GM19238 (cell line): ENCODE measurements at regions not wholly inside any gene's neighbourhood (a gene's known extent, or its start where the extent isn't known, plus 50 kb on each side); places are given as distances from the start of the nearest gene placed in this dataset.

Experiments used
- DNase-seq: peaks from one replicate; pipeline ENCODE4 v3.0.0; 2011; ENCODE audit warnings: low spot score; ENCODE audit not compliant: insufficient read length

DNA sequence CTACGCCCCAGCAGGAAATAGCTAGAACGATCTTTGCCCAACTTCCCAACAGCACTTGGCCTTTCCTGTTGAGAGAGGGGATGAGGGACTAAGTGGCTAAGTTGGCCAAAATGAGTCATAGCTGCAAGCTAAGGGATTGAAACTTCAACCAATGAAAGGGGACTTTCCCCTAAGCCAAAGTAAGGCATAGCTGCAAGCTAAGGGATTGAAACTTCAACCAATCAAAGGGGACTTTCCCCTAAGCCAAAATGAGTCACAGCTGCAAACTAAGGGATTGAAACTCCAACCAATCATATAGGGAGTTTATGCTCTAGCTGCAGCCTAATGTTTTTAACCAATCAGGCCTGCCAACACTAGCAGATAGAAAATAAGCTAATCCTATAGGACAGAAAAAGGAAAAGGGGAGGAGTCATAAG, 100.5 kb upstream of the SSTR1 start:
- no peak for DNase-seq

DNA sequence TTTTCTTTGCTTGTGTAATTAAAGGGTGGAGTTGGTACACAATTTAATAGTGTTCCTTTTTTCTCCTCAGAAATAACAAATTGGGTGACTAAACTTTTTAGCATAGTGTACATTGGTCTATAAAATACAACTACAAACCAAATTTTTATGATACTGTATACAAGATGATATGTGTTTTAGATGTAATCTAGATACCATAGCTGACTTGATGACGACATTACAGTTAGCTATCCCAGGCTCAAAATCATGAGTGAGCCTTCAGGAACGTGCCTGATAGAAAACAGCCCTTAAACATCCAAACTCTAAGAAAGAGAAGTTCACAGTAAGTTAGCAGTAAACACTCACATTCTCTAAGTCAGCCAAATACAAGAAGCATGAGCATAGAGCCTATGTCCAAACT, 99.0 kb upstream of the SSTR1 start:
- no peak for DNase-seq

GRCh38 chr14:38110258-38110657, 97.4 kb upstream of the SSTR1 start:
- DNase-seq, result no peak

- no peak for DNase-seq
Measured at GRCh38 chr14:38111046-38111445, 96.7 kb upstream of the SSTR1 start.

DNA sequence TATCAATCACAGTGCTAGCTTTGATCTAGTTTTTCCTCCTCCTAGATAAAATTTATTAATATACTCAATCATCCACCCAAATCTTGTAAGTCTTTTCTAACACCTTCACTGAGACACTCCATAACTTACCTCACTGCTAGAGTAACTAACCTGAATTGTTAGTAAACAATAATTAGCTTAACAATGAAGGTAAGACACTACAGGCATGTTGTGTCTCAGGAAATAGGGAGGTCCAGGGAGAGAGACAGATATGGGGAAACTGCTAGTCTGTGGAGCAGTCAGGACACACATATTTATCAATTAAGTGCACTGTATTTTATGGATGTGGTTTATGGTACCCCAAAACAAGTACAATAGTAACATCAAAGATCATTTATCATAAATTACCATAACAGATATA, 94.2 kb upstream of the SSTR1 start:
- DNase-seq, result no peak

GRCh38 chr14:38116895-38117294, 90.8 kb upstream of the SSTR1 start:
- DNase-seq, result no peak

GRCh38 chr14:38120109-38120508, 87.6 kb upstream of the SSTR1 start:
- no peak for DNase-seq

DNA sequence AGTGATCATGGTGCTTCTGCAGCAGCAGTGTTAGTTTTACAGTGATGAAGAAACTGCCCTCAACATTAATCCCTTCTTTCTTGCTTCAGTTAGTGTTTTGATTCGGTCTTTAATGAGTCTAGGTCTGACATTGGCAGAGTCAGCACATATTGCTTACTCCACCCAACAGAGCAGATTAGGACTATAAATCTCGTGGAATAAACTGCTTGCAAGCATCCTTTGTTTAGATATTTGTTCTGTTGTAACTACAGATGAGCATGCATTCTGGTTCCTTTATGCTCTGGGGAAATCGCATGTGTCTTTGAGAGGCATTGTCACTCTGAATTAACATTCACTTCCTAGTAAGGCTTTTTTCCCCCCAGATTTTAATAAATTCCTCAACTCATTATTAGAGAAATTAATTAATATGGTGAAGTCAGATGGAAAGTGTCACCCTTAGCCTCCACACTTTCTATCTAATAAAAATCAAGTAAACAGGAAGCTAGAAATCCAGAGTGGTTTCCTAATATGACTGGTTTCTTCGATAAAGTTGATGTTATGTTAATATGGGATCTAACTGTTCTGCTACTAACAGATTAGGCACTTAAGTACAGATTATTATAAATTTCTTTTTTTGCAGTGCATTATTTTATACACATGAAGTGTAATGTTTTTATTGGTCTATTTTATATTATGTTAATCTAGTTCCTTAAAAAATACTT, 86.2 kb upstream of the SSTR1 start:
- no peak for DNase-seq

DNA sequence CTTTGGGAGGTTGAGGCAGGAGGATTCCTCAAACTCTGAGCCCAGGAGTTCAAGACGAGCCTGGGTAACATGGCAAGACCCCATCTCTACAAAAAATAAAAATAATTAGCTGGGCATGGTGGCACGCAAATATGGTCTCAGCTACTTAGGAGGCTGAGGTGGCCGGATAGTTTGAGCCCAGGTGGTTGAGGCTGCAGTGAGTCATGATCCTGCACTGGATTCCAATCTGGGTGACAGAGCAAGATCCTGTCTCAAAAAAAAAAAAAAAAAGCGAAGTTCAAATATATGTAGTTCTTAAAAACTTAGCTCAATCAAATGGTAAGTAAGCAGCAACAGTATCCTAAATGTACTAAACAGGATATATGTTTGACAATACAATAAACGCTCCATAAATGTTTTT, 85.5 kb upstream of the SSTR1 start:
- DNase-seq, result no peak

- DNase-seq, result no peak
Measured at GRCh38 chr14:38124506-38124905, 83.2 kb upstream of the SSTR1 start.

DNA sequence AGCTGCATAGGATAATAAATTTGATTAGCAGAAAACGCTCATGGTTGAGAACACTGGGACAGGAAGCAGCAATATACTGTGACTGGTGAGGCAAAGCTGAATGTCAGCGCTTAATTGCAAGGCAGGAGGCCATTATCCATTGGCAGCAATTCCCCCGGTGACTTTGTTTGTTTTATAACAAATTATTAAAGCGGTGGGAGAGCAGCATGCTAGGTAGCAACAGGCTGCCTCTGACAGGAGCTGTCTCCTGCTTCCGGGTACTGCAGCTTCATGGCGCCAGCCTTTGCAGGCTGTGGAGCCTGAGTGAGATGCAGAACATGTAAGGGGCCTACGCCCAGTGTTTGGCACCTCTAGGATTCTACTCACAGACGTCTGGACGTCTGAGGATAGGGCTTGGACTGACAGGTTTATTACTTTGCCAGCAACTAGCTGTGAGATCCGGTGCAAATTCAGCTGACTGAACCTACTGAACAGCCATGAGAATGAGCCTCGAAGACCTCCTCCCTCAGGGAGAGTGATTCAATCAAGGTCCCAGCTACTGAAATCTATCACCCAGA, 82.1 kb upstream of the SSTR1 start:
- no peak for DNase-seq

GRCh38 chr14:38127356-38127755, 80.3 kb upstream of the SSTR1 start:
- no peak for DNase-seq

DNA sequence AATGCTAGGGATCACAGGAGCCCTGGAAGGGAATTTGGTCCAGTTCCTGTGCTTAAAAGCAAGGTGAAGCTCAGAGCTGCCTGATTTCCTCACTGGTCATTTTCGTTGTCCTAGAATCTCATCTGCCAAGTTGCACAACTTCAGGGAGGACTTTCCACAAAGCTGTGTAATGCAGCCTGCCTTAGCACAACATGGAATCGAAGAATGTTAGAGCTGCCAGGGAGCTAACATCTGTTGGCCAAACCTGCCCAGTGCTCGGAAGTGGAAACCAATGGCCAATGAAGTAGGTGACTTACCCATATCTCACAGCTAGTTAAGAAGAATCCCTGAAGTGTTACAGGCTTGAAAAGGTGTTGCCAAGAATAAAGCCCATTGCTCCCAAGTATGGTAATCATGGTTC, 79.9 kb upstream of the SSTR1 start:
- DNase-seq, result no peak

- no peak for DNase-seq
Measured at GRCh38 chr14:38128640-38129039, 79.1 kb upstream of the SSTR1 start.

DNA sequence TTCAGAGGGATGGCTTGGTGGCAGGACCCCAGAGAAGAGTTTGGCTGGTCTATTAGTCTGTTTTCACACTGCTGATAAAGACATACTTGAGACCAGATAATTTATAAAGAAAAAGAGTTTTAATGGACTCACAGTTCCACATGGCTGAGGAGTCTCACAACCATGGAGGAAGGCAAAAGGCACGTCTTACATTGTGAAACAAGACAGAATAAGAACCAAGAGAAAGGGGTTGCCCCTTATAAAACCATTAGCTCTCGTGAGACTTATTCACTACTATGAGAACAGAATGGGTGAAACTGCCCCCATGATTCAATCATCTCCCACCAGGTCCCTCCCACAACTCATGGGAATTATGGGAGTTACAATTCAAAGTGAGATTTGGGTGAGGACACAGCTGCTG, 78.5 kb upstream of the SSTR1 start:
- no peak for DNase-seq

DNA sequence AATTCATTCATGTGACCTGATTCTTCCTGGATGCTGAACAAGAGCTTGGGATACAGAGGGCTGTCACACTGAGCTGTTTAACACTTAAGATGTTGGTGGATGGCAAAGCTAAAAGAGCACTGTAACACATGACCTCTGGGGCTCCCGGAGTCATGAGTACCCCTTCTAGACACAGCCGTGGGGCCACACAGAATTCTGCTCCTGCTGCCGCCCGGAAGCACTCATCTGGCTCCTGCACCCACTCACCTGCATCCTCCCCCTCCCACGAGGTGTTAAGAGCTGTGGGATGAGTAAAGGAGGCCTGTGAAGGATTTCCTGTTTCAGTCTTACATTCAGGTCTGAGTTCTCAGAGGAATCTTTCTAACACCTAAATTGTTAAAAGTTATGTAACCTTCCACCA, 78.0 kb upstream of the SSTR1 start:
- DNase-seq, result no peak

- DNase-seq, result no peak
Measured at GRCh38 chr14:38134416-38135030, 73.2 kb upstream of the SSTR1 start.

DNA sequence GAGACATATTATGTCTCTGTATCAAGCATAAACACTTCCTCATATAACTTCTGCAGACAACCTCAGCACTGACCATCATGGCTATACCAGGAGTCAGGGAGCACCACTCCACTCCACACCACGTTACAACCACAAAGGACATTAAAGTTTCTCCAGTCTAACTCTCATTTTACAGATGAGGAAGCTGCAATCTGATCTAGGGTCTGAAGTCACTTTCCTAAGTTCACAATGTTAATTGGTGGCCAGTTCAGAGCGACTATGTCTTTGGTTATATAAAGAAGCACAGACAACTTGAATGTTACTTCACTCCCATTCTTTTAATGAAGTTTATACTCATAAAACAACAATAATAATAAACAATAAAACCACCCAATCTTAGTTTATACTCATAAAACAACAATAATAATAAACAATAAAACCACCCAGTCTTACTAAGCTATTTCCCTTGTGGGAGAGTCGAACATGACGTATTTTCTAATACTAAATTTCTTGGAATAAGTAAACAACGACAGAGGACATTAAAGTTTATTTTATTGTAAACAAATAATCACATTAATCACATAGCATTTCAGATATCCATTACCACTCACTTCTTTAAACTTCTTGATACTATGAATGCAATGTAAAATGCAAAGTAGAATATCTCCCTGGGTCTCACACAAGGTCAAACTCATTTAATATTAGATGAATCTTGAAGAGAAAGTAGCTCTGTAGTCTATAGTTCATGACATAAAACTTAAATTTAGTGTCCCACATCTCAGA, 72.4 kb upstream of the SSTR1 start:
- DNase-seq, result no peak

DNA sequence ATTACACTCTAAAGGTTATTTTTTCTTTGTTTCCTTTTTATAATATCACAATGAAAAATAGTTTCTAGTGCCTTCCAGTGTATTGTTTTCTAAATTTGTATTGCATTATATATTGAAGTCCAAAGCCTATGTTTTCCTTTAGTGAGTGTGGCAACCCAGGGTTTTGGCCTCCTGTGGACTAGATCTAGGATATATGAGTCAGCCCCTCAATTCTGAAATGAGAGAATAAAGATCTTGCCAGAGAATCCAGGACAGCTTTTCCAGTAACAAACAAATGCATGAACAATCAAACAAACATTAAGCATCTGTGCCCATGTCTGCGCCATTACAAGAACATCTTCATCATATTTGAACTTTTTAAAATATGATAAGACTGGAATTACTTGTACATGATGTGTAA, 70.7 kb upstream of the SSTR1 start:
- DNase-seq, result no peak

GRCh38 chr14:38138473-38139138, 69.1 kb upstream of the SSTR1 start:
- no peak for DNase-seq

DNA sequence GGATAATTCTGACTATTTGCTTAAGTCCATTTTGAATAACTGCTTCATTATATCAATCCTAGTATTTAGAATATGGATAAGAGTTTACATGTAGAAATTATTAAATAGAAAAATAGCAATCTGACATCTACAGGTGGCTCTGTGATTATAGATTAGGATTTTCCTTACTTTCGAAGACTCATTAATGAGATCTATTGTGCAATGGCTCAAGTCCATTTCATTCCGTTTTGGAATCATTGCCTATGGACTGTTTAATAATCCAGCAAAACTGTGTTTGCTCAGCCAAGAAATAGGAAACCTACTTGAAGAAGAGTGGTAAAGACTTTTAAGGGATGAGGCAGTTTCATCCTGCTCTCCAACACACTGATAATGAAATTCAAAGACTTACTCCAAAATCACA, 67.8 kb upstream of the SSTR1 start:
- no peak for DNase-seq

GRCh38 chr14:38143170-38143569, 64.5 kb upstream of the SSTR1 start:
- DNase-seq, result no peak
